NB4 (cell line): ENCODE measurements at regions not wholly inside any gene's neighbourhood (a gene's known extent, or its start where the extent isn't known, plus 50 kb on each side); places are given as distances from the start of the nearest gene placed in this dataset.

Experiments used
- MAX ChIP-seq: IDR thresholded peaks from 2 replicates; pipeline ENCODE4 v1.6.1; 2011; ENCODE audit warnings: low read depth, low read length
- MYC ChIP-seq: IDR thresholded peaks from 2 replicates; pipeline ENCODE4 v1.6.1; 2011; ENCODE audit warnings: low read depth, low read length
- POLR2A ChIP-seq: IDR thresholded peaks from 2 replicates; pipeline ENCODE4 v1.6.1; 2011; ENCODE audit warnings: mild to moderate bottlenecking; ENCODE audit not compliant: insufficient read length; ENCODE audit errors: extremely low read depth
- TF ChIP-seq, protein P1 (sequence below): IDR thresholded peaks from one replicate; pipeline ENCODE4 v1.5.1; 2012; ENCODE audit warnings: low read depth, low read length

DNA sequence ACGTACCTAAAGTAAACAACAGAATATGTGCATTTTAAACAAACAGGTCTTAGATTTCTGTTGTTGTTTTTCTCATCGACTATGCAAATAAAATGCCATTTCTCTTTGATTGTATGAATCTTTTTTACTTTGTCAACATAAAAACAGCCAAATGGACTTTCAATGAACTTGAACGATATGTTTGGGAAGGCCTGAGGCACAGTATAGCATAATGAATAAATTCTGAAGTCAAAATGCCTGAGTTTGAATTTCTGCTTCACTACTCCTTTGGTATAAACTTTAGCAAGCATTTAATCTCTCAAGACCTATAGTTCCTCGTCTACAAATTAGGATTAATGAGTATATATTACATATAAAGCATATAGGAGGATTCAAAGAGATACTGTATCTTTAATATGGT is 1369.9 kb upstream of the TENM4 start:
- TF ChIP-seq, protein P1, sequence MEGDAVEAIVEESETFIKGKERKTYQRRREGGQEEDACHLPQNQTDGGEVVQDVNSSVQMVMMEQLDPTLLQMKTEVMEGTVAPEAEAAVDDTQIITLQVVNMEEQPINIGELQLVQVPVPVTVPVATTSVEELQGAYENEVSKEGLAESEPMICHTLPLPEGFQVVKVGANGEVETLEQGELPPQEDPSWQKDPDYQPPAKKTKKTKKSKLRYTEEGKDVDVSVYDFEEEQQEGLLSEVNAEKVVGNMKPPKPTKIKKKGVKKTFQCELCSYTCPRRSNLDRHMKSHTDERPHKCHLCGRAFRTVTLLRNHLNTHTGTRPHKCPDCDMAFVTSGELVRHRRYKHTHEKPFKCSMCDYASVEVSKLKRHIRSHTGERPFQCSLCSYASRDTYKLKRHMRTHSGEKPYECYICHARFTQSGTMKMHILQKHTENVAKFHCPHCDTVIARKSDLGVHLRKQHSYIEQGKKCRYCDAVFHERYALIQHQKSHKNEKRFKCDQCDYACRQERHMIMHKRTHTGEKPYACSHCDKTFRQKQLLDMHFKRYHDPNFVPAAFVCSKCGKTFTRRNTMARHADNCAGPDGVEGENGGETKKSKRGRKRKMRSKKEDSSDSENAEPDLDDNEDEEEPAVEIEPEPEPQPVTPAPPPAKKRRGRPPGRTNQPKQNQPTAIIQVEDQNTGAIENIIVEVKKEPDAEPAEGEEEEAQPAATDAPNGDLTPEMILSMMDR = no peak
- TF ChIP-seq POLR2A (no peak), MYC (no peak), MAX (no peak)
